ENCODE measurements at regions not wholly inside any gene's neighbourhood (a gene's known extent, or its start where the extent isn't known, plus 50 kb on each side); places are given as distances from the start of the nearest gene placed in this dataset.
A peak's percentile ranks its signal among the peaks of the same experiment; 100 is the strongest.
"Not testable (repeated sequence)": the region's sequence is repeated elsewhere in the genome, so short reads cannot be mapped to it uniquely, and the experiment has no call there.

GRCh38 chr12:31887109-31887811 is 72.0 kb upstream of the RESF1 start:
- no peak overlapping the region for H3K27ac Mint-ChIP-seq
- H3K9me3 Mint-ChIP-seq, result peaks cover 87% of the 10 kb centered on the region
- no peaks in the 10 kb centered on the region for H3K4me1 ChIP-seq (ENCODE audit: control insufficient read depth, insufficient read depth, low read length)
- no peak for DNase-seq
- H3K27ac ChIP-seq (ENCODE audit: low read depth, low read length), result no peak overlapping the region
- WGBS, 2 experiments (ENCODE audit: insufficient coverage in 1 of 2, insufficient read length in 1 of 2), result 73 to 83% methylated on average over 1 to 2 of the region's 2 CpGs
- no peak for TF ChIP-seq CTCF (conservative IDR thresholded peaks at IDR 0.05)
- no peak overlapping the region for H3K4me3 ChIP-seq (ENCODE audit: low read length)
- no peaks in the 10 kb centered on the region for H3K27me3 ChIP-seq (ENCODE audit: control insufficient read depth, insufficient read depth, low read length, poor library complexity, severe bottlenecking)
- H3K9me3 ChIP-seq (ENCODE audit: control insufficient read depth, low read length), result peaks cover 35% of the 10 kb centered on the region
- H3K36me3 ChIP-seq (ENCODE audit: control insufficient read depth, insufficient read depth, low read length), result no peaks in the 10 kb centered on the region
- H3K9ac ChIP-seq (ENCODE audit: extremely low read depth, low read length, poor library complexity, severe bottlenecking), result no peak overlapping the region
- peaks cover 26% of the 10 kb centered on the region for H3K36me3 Mint-ChIP-seq (ENCODE audit: low read depth)
- H3K4me3 Mint-ChIP-seq, result no peak overlapping the region
- no peaks in the 10 kb centered on the region for H3K4me1 Mint-ChIP-seq
- no peaks in the 10 kb centered on the region for H3K27me3 Mint-ChIP-seq (ENCODE audit: insufficient read depth)

- H3K4me1 ChIP-seq (ENCODE audit: control insufficient read depth, insufficient read depth, low read length); H3K9ac ChIP-seq (ENCODE audit: extremely low read depth, low read length, poor library complexity, severe bottlenecking); H3K36me3 ChIP-seq (ENCODE audit: control insufficient read depth, insufficient read depth, low read length); H3K27ac Mint-ChIP-seq; H3K4me3 ChIP-seq (ENCODE audit: low read length); DNase-seq; H3K27me3 Mint-ChIP-seq (ENCODE audit: insufficient read depth); H3K4me3 Mint-ChIP-seq; H3K27me3 ChIP-seq (ENCODE audit: control insufficient read depth, insufficient read depth, low read length, poor library complexity, severe bottlenecking); H3K27ac ChIP-seq (ENCODE audit: low read depth, low read length): not testable (repeated sequence)
- 90 to 100% methylated on average over 4 to 6 of the region's 6 CpGs for WGBS, 2 experiments (ENCODE audit: insufficient coverage in 1 of 2, insufficient read length in 1 of 2)
- H3K9me3 ChIP-seq (ENCODE audit: control insufficient read depth, low read length), result peaks cover 37% of the 10 kb centered on the region
- Mint-ChIP-seq H3K36me3 (ENCODE audit: low read depth) (peaks cover 15% of the 10 kb centered on the region), H3K9me3 (peaks cover 69% of the 10 kb centered on the region), H3K4me1 (peaks cover 25% of the 10 kb centered on the region)
These were observed 76.5 kb upstream of the RESF1 start for GRCh38 chr12:31882682-31883081.

- no peak overlapping the region for H3K4me3 ChIP-seq (ENCODE audit: low read length)
- no peak overlapping the region for H3K9ac ChIP-seq (ENCODE audit: extremely low read depth, low read length, poor library complexity, severe bottlenecking)
- no peak for DNase-seq
- H3K4me1 ChIP-seq (ENCODE audit: control insufficient read depth, insufficient read depth, low read length), result peaks cover 18% of the 10 kb centered on the region
- H3K36me3 Mint-ChIP-seq (ENCODE audit: low read depth), result peaks cover 13% of the 10 kb centered on the region
- H3K36me3 ChIP-seq (ENCODE audit: control insufficient read depth, insufficient read depth, low read length), result no peaks in the 10 kb centered on the region
- H3K4me3 Mint-ChIP-seq, result no peak overlapping the region
- H3K27ac ChIP-seq (ENCODE audit: low read depth, low read length), result no peak overlapping the region
- peaks cover 21% of the 10 kb centered on the region for H3K9me3 ChIP-seq (ENCODE audit: control insufficient read depth, low read length)
- H3K27me3 Mint-ChIP-seq (ENCODE audit: insufficient read depth), result no peaks in the 10 kb centered on the region
- no peaks in the 10 kb centered on the region for H3K27me3 ChIP-seq (ENCODE audit: control insufficient read depth, insufficient read depth, low read length, poor library complexity, severe bottlenecking)
- H3K27ac Mint-ChIP-seq, result no peak overlapping the region
- H3K9me3 Mint-ChIP-seq, result peaks cover 50% of the 10 kb centered on the region
- peaks cover 38% of the 10 kb centered on the region for H3K4me1 Mint-ChIP-seq
- TF ChIP-seq CTCF (conservative IDR thresholded peaks at IDR 0.05), result no peak
These were observed 78.9 kb upstream of the RESF1 start for GRCh38 chr12:31880340-31880739.

GRCh38 chr12:31877884-31878283 is 81.3 kb upstream of the RESF1 start:
- Histone ChIP-seq H3K27me3 (ENCODE audit: control insufficient read depth, insufficient read depth, low read length, poor library complexity, severe bottlenecking) (no peaks in the 10 kb centered on the region), H3K9ac (ENCODE audit: extremely low read depth, low read length, poor library complexity, severe bottlenecking) (no peak overlapping the region), H3K4me1 (ENCODE audit: control insufficient read depth, insufficient read depth, low read length) (peaks cover 18% of the 10 kb centered on the region), H3K4me3 (ENCODE audit: low read length) (peak overlapping the region; percentile 57), H3K36me3 (ENCODE audit: control insufficient read depth, insufficient read depth, low read length) (no peaks in the 10 kb centered on the region), H3K9me3 (ENCODE audit: control insufficient read depth, low read length) (peaks cover 26% of the 10 kb centered on the region), H3K27ac (ENCODE audit: low read depth, low read length) (no peak overlapping the region)
- DNase-seq, result peak; percentile 53
- Mint-ChIP-seq H3K27ac (peak overlapping the region; percentile 2), H3K27me3 (ENCODE audit: insufficient read depth) (no peaks in the 10 kb centered on the region), H3K4me1 (peaks cover 50% of the 10 kb centered on the region), H3K36me3 (ENCODE audit: low read depth) (peaks cover 9% of the 10 kb centered on the region), H3K9me3 (peaks cover 43% of the 10 kb centered on the region), H3K4me3 (no peak overlapping the region)
- WGBS, 2 experiments (ENCODE audit: insufficient coverage in 1 of 2, insufficient read length in 1 of 2), result 88 to 100% methylated on average over 1 of the region's 1 CpG
- no peak for TF ChIP-seq CTCF (conservative IDR thresholded peaks at IDR 0.05)
